ENCODE measurements at regions not wholly inside any gene's neighbourhood (a gene's known extent, or its start where the extent isn't known, plus 50 kb on each side); places are given as distances from the start of the nearest gene placed in this dataset.

GRCh38 chr5:15092801-15093200, 221.2 kb upstream of the ANKH start:
- FAIRE-seq (no peak), DNase-seq (ENCODE audit: insufficient read length, low spot score) (no peak)
- no peak for TF ChIP-seq CTCF (IDR thresholded peaks at IDR 0.05; ENCODE audit: insufficient read depth, missing control alignments)

GRCh38 chr5:15085671-15086070, 214.1 kb upstream of the ANKH start:
- FAIRE-seq (no peak), DNase-seq (ENCODE audit: insufficient read length, low spot score) (no peak)
- no peak for TF ChIP-seq CTCF (IDR thresholded peaks at IDR 0.05; ENCODE audit: insufficient read depth, missing control alignments)

- FAIRE-seq (no peak), DNase-seq (ENCODE audit: insufficient read length, low spot score) (no peak)
- TF ChIP-seq CTCF (IDR thresholded peaks at IDR 0.05; ENCODE audit: insufficient read depth, missing control alignments): no peak
Measured at GRCh38 chr5:15082096-15082495, 210.5 kb upstream of the ANKH start.

GRCh38 chr5:15080219-15080618, 208.6 kb upstream of the ANKH start:
- FAIRE-seq: no peak
- DNase-seq (ENCODE audit: insufficient read length, low spot score): no peak
- TF ChIP-seq CTCF (IDR thresholded peaks at IDR 0.05; ENCODE audit: insufficient read depth, missing control alignments): no peak

- no peak for DNase-seq (ENCODE audit: insufficient read length, low spot score)
- no peak for FAIRE-seq
- TF ChIP-seq CTCF (IDR thresholded peaks at IDR 0.05; ENCODE audit: insufficient read depth, missing control alignments): no peak
Measured at GRCh38 chr5:15079566-15079965, 208.0 kb upstream of the ANKH start.

GRCh38 chr5:15074651-15075050, 203.1 kb upstream of the ANKH start:
- TF ChIP-seq CTCF (IDR thresholded peaks at IDR 0.05; ENCODE audit: insufficient read depth, missing control alignments): no peak
- FAIRE-seq (no peak), DNase-seq (ENCODE audit: insufficient read length, low spot score) (no peak)

- no peak for FAIRE-seq
- no peak for DNase-seq (ENCODE audit: insufficient read length, low spot score)
- no peak for TF ChIP-seq CTCF (IDR thresholded peaks at IDR 0.05; ENCODE audit: insufficient read depth, missing control alignments)
Measured at GRCh38 chr5:15073453-15073852, 201.9 kb upstream of the ANKH start.
